Endothelial cell (in vitro differentiated cells): ENCODE measurements at regions not wholly inside any gene's neighbourhood (a gene's known extent, or its start where the extent isn't known, plus 50 kb on each side); places are given as distances from the start of the nearest gene placed in this dataset.

Experiments used
- DNase-seq: peaks from one replicate; pipeline ENCODE4 v3.0.0; 2021; ENCODE audit warnings: low spot score
- H3K27ac Mint-ChIP-seq: one replicate; pipeline ENCODE4 v1.8.0; 2021; ENCODE audit warnings: mixed read lengths, inconsistent platforms; ENCODE audit not compliant: unreplicated experiment
- H3K27me3 Mint-ChIP-seq: one replicate; pipeline ENCODE4 v1.8.0; 2021; ENCODE audit warnings: mild to moderate bottlenecking, moderate library complexity, mixed read lengths, inconsistent platforms; ENCODE audit not compliant: unreplicated experiment
- H3K36me3 Mint-ChIP-seq: one replicate; pipeline ENCODE4 v1.8.0; 2021; ENCODE audit warnings: mild to moderate bottlenecking, low read depth, mixed read lengths, inconsistent platforms; ENCODE audit not compliant: unreplicated experiment
- H3K4me1 Mint-ChIP-seq: one replicate; pipeline ENCODE4 v1.8.0; 2021; ENCODE audit warnings: mild to moderate bottlenecking, mixed read lengths, inconsistent platforms; ENCODE audit not compliant: unreplicated experiment
- H3K4me3 Mint-ChIP-seq: one replicate; pipeline ENCODE4 v1.8.0; 2021; ENCODE audit warnings: mild to moderate bottlenecking, mixed read lengths, inconsistent platforms; ENCODE audit not compliant: unreplicated experiment
- H3K9me3 Mint-ChIP-seq: one replicate; pipeline ENCODE4 v1.8.0; 2021; ENCODE audit warnings: mixed read lengths, inconsistent platforms; ENCODE audit not compliant: unreplicated experiment
- TF ChIP-seq, protein P1 (sequence below): fragments of 200-600 bp; sonication (generic); IDR thresholded peaks from one replicate; pipeline ENCODE4 v1.5.0; 2021; ENCODE audit warnings: antibody characterized with exemption; ENCODE audit not compliant: unreplicated experiment

- peaks cover 16% of the 10 kb centered on the region for H3K36me3 Mint-ChIP-seq
- peaks cover 6% of the 10 kb centered on the region for H3K27me3 Mint-ChIP-seq
- TF ChIP-seq, protein P1, sequence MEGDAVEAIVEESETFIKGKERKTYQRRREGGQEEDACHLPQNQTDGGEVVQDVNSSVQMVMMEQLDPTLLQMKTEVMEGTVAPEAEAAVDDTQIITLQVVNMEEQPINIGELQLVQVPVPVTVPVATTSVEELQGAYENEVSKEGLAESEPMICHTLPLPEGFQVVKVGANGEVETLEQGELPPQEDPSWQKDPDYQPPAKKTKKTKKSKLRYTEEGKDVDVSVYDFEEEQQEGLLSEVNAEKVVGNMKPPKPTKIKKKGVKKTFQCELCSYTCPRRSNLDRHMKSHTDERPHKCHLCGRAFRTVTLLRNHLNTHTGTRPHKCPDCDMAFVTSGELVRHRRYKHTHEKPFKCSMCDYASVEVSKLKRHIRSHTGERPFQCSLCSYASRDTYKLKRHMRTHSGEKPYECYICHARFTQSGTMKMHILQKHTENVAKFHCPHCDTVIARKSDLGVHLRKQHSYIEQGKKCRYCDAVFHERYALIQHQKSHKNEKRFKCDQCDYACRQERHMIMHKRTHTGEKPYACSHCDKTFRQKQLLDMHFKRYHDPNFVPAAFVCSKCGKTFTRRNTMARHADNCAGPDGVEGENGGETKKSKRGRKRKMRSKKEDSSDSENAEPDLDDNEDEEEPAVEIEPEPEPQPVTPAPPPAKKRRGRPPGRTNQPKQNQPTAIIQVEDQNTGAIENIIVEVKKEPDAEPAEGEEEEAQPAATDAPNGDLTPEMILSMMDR, result no peak
- no peaks in the 10 kb centered on the region for H3K4me1 Mint-ChIP-seq
- peaks cover 59% of the 10 kb centered on the region for H3K9me3 Mint-ChIP-seq
- no peak for DNase-seq
- no peak overlapping the region for H3K27ac Mint-ChIP-seq
- no peak overlapping the region for H3K4me3 Mint-ChIP-seq
Measured at GRCh38 chr10:131424836-131425491, 113.4 kb upstream of the TCERG1L start.

GRCh38 chr10:131425752-131426533 is 114.4 kb upstream of the TCERG1L start:
- DNase-seq, result no peak
- peaks cover 68% of the 10 kb centered on the region for H3K9me3 Mint-ChIP-seq
- no peak overlapping the region for H3K4me3 Mint-ChIP-seq
- H3K4me1 Mint-ChIP-seq, result no peaks in the 10 kb centered on the region
- TF ChIP-seq, protein P1, result no peak
- no peak overlapping the region for H3K27ac Mint-ChIP-seq
- peaks cover 6% of the 10 kb centered on the region for H3K27me3 Mint-ChIP-seq
- peaks cover 24% of the 10 kb centered on the region for H3K36me3 Mint-ChIP-seq

DNA sequence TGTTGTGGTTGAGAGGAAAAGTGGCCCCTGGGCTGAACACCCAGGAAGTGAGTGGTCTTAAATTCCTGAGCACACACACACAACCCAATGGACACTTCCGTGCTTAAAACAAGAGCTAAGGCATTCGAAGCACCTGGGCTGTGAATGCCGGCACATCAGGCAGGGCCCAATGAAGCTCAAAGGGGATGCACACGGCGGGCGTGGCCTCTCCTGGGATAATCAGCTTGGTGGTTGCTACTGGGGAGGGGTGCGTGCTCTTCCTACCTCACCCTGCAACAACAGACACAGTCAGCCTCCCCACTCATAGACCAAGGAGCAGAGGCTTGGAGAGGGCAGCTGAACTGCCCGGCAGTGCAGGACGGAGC is 115.0 kb upstream of the TCERG1L start:
- H3K4me1 Mint-ChIP-seq, result no peaks in the 10 kb centered on the region
- TF ChIP-seq, protein P1, result no peak
- no peak for DNase-seq
- peaks cover 70% of the 10 kb centered on the region for H3K9me3 Mint-ChIP-seq
- H3K27me3 Mint-ChIP-seq, result peaks cover 6% of the 10 kb centered on the region
- H3K36me3 Mint-ChIP-seq, result peaks cover 24% of the 10 kb centered on the region
- H3K27ac Mint-ChIP-seq, result no peak overlapping the region
- H3K4me3 Mint-ChIP-seq, result no peak overlapping the region

DNA sequence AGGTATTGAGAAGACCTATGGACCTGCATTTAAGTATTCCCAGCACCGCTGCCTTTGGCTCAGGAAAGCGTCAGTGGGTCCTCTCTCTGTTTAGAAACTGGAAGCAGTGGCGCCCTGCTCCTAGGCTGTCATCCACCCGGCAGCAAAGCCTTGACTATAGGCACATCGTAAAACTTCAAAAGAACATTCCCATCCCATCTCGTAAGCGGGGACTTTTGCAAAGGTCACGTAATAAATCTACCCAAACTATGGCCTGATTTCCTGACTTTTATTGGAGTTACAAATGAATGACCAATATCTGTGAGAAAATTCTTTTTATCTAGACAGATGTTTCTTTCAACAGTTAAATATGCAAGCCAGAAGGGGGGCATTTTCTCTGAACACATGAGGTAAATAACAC is 115.8 kb upstream of the TCERG1L start:
- peaks cover 10% of the 10 kb centered on the region for H3K27me3 Mint-ChIP-seq
- peaks cover 20% of the 10 kb centered on the region for H3K36me3 Mint-ChIP-seq
- no peaks in the 10 kb centered on the region for H3K4me1 Mint-ChIP-seq
- H3K4me3 Mint-ChIP-seq, result peak overlapping the region; percentile 15
- H3K9me3 Mint-ChIP-seq, result peaks cover 70% of the 10 kb centered on the region
- no peak for DNase-seq
- TF ChIP-seq, protein P1, result no peak
- no peak overlapping the region for H3K27ac Mint-ChIP-seq

DNA sequence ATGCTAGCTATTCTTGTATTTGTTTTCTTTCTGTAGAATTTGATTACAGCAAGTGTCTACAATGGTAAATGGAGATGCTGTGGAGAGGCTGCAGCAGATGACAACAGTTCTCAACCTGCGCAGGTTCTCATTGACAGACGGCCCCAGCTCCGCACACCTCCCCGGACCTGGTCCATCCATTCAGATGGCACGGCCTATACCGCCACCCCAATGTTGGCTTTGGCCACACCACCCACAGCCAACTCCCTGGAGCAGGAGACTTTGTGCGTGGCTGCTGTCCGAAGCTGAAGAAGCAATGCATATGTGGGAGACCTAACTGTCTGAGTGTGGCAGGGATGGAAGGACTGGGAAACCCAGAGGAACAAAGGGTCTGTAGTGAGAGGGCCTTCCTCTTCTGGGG is 116.4 kb upstream of the TCERG1L start:
- no peaks in the 10 kb centered on the region for H3K4me1 Mint-ChIP-seq
- peaks cover 68% of the 10 kb centered on the region for H3K9me3 Mint-ChIP-seq
- peaks cover 17% of the 10 kb centered on the region for H3K36me3 Mint-ChIP-seq
- H3K27ac Mint-ChIP-seq, result no peak overlapping the region
- TF ChIP-seq, protein P1, result no peak
- no peak overlapping the region for H3K4me3 Mint-ChIP-seq
- DNase-seq, result no peak
- peaks cover 11% of the 10 kb centered on the region for H3K27me3 Mint-ChIP-seq
